GM12865 (cell line): ENCODE measurements at regions not wholly inside any gene's neighbourhood (a gene's known extent, or its start where the extent isn't known, plus 50 kb on each side); places are given as distances from the start of the nearest gene placed in this dataset.

Experiments used
- DNase-seq: peaks from one replicate; pipeline ENCODE4 v3.0.0; 2010; ENCODE audit warnings: low read depth
- H3K4me3 ChIP-seq: 2 replicates; pipeline ENCODE4 v1.5.1; 2011; ENCODE audit warnings: mild to moderate bottlenecking, low read depth, low read length, control low read depth
- TF ChIP-seq, protein P1 (sequence below): IDR thresholded peaks from 2 replicates; pipeline ENCODE4 v1.5.1; 2011; ENCODE audit warnings: low read length, control low read depth, low read depth, inconsistent platforms; ENCODE audit not compliant: insufficient read depth; ENCODE audit errors: missing control alignments

- DNase-seq, result no peak
- TF ChIP-seq, protein P1, sequence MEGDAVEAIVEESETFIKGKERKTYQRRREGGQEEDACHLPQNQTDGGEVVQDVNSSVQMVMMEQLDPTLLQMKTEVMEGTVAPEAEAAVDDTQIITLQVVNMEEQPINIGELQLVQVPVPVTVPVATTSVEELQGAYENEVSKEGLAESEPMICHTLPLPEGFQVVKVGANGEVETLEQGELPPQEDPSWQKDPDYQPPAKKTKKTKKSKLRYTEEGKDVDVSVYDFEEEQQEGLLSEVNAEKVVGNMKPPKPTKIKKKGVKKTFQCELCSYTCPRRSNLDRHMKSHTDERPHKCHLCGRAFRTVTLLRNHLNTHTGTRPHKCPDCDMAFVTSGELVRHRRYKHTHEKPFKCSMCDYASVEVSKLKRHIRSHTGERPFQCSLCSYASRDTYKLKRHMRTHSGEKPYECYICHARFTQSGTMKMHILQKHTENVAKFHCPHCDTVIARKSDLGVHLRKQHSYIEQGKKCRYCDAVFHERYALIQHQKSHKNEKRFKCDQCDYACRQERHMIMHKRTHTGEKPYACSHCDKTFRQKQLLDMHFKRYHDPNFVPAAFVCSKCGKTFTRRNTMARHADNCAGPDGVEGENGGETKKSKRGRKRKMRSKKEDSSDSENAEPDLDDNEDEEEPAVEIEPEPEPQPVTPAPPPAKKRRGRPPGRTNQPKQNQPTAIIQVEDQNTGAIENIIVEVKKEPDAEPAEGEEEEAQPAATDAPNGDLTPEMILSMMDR, result no peak
- no peak overlapping the region for H3K4me3 ChIP-seq
Observed at GRCh38 chr2:220783671-220784070, 788.4 kb downstream of the EPHA4 start.

DNA sequence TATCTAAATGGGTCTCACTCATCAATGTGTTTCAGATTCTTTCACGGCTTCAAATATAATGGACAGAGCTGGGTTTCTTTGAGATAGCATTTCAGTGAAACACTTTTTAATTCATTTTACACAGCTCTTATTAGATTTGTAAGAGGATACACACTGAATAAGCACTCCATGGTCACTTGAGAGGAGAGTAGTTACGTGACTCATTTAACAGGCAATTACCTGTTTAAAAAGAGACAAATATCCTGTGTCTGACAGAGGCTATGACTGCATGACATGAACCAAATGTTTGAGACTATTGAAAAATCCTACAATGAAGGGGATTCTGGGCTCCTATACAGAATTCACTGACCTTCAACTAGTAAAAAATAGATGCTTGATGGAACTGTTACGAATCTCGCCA is 786.9 kb downstream of the EPHA4 start:
- no peak for DNase-seq
- no peak overlapping the region for H3K4me3 ChIP-seq
- TF ChIP-seq, protein P1, result no peak

DNA sequence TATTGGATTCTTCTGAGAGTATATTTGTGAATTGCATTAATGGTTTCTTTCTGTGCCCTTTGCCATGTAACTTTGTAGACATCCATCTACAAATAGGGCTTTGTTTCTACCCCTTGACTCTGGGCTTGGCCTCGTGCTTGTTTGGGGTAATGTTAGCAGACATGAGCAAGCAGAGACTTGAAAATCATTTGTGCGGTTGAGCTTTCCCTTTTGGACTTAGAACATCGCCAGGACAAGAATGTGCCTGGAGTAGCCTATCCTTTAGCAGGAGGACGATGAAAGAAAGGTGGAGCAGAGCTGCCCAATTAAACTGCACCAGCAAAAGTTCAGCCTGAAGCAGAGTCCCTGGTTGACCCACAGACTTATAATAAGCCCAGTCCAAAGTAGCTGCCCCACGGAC is 785.9 kb downstream of the EPHA4 start:
- H3K4me3 ChIP-seq, result no peak overlapping the region
- TF ChIP-seq, protein P1, result no peak
- DNase-seq, result no peak

GRCh38 chr2:220787251-220787650 is 784.9 kb downstream of the EPHA4 start:
- TF ChIP-seq, protein P1, result no peak
- H3K4me3 ChIP-seq, result no peak overlapping the region
- no peak for DNase-seq

GRCh38 chr2:220789961-220790360 is 782.1 kb downstream of the EPHA4 start:
- H3K4me3 ChIP-seq, result no peak overlapping the region
- TF ChIP-seq, protein P1, result no peak
- DNase-seq, result no peak

GRCh38 chr2:220795705-220796104 is 776.4 kb downstream of the EPHA4 start:
- TF ChIP-seq, protein P1, result no peak
- no peak overlapping the region for H3K4me3 ChIP-seq
- DNase-seq, result no peak

- TF ChIP-seq, protein P1, result no peak
- no peak for DNase-seq
- H3K4me3 ChIP-seq, result no peak overlapping the region
Observed at GRCh38 chr2:220811115-220811514, 761.0 kb downstream of the EPHA4 start.
